ENCODE measurements at regions not wholly inside any gene's neighbourhood (a gene's known extent, or its start where the extent isn't known, plus 50 kb on each side); places are given as distances from the start of the nearest gene placed in this dataset.

- no peak for TF ChIP-seq POLR2AphosphoS5 (IDR thresholded peaks at IDR 0.05; ENCODE audit: low read depth, low read length)
- TF ChIP-seq REST (IDR thresholded peaks at IDR 0.05; ENCODE audit: insufficient read depth in 1 of 2, low read depth in 2 of 2, low read length in 2 of 2) = no peak
- no peak for TF ChIP-seq TAF1 (IDR thresholded peaks at IDR 0.05; ENCODE audit: borderline replicate concordance, insufficient read depth, low read length)
- TF ChIP-seq SIN3A (IDR thresholded peaks at IDR 0.05; ENCODE audit: borderline replicate concordance, insufficient read depth, low read length) = no peak
Measured at GRCh38 chr16:85557083-85557970, 55.8 kb upstream of the GSE1 start.
